GM19043 (cell line): ENCODE measurements at regions not wholly inside any gene's neighbourhood (a gene's known extent, or its start where the extent isn't known, plus 50 kb on each side); places are given as distances from the start of the nearest gene placed in this dataset.
A peak's percentile ranks its signal among the peaks of the same experiment; 100 is the strongest.

Source experiments
- ATAC-seq: cut with Tn5 transposase; IDR thresholded peaks from one replicate; pipeline ENCODE4 v1.9.1; 2021; ENCODE audit warnings: low read depth; ENCODE audit not compliant: unreplicated experiment

GRCh38 chr7:142606081-142606480, 143.2 kb upstream of the PRSS1 start:
- no peak for ATAC-seq

GRCh38 chr7:142604671-142605070, 144.6 kb upstream of the PRSS1 start:
- no peak for ATAC-seq

- no peak for ATAC-seq
Observed at GRCh38 chr7:142603870-142604448, 145.3 kb upstream of the PRSS1 start.

GRCh38 chr7:142602756-142603155, 146.5 kb upstream of the PRSS1 start:
- ATAC-seq, result no peak

- no peak for ATAC-seq
Observed at GRCh38 chr7:142602183-142602582, 147.1 kb upstream of the PRSS1 start.

GRCh38 chr7:142598297-142598696, 151.0 kb upstream of the PRSS1 start:
- no peak for ATAC-seq

- ATAC-seq, result no peak
Observed at GRCh38 chr7:142597547-142597946, 151.7 kb upstream of the PRSS1 start.

GRCh38 chr7:142595816-142596516, 153.3 kb upstream of the PRSS1 start:
- ATAC-seq, result no peak

- ATAC-seq, result no peak
Observed at GRCh38 chr7:142594078-142594477, 155.2 kb upstream of the PRSS1 start.

GRCh38 chr7:142593106-142593505, 156.2 kb upstream of the PRSS1 start:
- ATAC-seq, result no peak

- no peak for ATAC-seq
Observed at GRCh38 chr7:142592664-142593063, 156.6 kb upstream of the PRSS1 start.

GRCh38 chr7:142592231-142592630, 157.0 kb upstream of the PRSS1 start:
- ATAC-seq, result no peak

GRCh38 chr7:142590830-142591457, 158.3 kb upstream of the PRSS1 start:
- ATAC-seq, result no peak

- ATAC-seq, result no peak
Observed at GRCh38 chr7:142590077-142590476, 159.2 kb upstream of the PRSS1 start.

- ATAC-seq, result peak; percentile 74
Observed at GRCh38 chr7:142587578-142588191, 161.6 kb upstream of the PRSS1 start.

GRCh38 chr7:142586611-142587010, 162.7 kb upstream of the PRSS1 start:
- no peak for ATAC-seq

- ATAC-seq, result no peak
Observed at GRCh38 chr7:142585425-142585824, 163.8 kb upstream of the PRSS1 start.

GRCh38 chr7:142584765-142585164, 164.5 kb upstream of the PRSS1 start:
- no peak for ATAC-seq

- ATAC-seq, result peak; percentile 38
Observed at GRCh38 chr7:142583446-142583845, 165.8 kb upstream of the PRSS1 start.

GRCh38 chr7:142582351-142582750, 166.9 kb upstream of the PRSS1 start:
- no peak for ATAC-seq

GRCh38 chr7:142581341-142581740, 167.9 kb upstream of the PRSS1 start:
- peak; percentile 79 for ATAC-seq

GRCh38 chr7:142579946-142580345, 169.3 kb upstream of the PRSS1 start:
- ATAC-seq, result peak; percentile 40
